Activated CD4-positive, CD25-positive, alpha-beta regulatory T cell (primary cell): ENCODE measurements at regions not wholly inside any gene's neighbourhood (a gene's known extent, or its start where the extent isn't known, plus 50 kb on each side); places are given as distances from the start of the nearest gene placed in this dataset.

ENCODE experiments used
- DNase-seq, 4 experiments: peaks; one replicate each; lab custom pipeline; 2025; lab: John Stamatoyannopoulos, UW

DNA sequence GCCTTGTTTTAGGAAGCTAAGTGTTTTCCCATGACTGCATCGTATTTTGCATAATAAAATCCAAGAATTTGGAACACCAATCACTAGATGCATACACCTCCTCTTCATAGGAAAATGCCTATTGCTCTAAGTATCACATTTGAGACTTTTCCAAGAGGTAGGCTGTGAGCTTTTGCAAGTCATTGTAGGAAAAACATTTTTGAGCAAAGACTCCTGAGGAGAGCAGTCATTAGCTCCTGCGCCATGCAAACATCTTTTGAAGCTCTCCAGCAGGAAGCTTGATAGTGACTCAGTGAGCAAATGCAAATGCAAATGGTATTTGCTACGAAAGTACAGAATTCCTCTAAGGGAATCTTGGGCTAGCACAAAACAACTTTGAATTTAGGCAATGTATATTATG, 750.4 kb downstream of the QKI start:
- DNase-seq, result no peak

DNA sequence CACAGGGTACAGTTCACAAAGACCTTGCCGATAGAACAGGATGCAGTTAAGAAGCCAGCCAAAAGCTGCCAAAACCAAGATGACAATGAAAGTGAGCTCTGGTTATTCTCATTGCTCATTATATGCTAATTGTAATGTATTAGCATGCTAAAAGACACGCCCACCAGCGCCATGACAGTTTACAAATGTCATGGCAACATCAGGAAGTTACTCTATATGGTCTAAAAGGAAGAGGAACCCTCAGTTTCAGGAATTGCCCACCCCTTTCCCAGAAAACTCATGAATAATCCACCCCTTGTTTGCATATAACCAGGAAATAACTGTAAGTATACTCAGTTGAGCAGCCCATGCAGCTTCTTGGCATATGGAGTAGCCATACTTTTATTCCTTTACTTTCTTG, 748.7 kb downstream of the QKI start:
- no peak for DNase-seq

DNA sequence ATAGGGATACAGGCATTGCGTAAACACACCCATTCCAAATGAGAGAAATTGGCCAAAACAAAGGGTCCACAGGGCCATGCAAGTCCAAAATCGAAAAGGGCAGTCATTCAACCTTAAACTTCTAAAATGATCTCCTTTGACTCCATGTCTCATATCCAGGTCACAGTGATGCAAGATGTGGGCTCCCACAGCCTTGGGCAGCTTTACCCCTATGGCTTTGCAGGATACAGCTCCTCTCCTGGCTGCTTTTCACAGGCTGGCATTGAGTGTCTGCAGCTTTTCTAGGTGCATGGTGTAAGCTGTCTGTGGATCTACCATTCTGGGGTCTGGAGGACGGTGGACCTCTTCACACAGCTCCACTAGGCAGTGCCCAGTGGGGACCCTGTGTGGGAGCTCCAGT, 744.5 kb downstream of the QKI start:
- no peak for DNase-seq

DNA sequence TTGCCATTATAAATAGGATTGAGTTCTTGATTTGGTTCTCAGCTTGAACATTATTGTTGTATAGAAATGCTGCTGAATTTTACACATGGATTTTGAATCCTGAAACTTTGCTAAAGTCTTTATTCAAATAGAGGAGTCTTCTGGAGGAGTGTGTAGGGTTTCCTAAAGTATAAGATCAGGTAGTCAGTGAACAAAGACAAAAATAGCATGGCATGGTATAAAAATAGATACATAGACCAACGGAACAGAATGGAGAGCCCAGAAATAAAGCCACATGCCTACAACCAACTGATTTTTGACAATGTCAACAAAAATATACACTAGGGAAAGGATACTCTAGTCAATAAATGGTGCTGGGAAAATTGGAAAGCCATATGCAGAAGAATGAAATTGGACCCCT, 740.1 kb downstream of the QKI start:
- DNase-seq, result no peak

DNA sequence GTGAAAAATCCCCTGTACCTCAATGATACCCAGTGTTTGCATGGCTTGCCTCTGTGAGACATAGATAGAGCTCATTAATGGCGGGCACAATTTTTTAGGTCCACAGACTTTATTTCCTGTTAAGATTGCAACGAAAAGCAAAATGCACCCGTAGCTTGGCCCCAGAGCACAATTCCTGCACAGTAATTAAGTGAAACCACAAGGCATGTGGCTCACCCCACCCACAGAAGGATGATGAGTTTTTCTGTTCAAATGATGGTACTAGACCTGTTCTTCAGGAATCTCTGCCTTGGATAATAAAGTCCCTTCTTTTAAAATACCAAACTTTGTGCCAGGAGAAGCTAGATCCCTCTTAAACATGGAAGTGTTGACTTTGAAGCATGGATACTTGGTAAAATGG, 738.1 kb downstream of the QKI start:
- DNase-seq, result no peak

DNA sequence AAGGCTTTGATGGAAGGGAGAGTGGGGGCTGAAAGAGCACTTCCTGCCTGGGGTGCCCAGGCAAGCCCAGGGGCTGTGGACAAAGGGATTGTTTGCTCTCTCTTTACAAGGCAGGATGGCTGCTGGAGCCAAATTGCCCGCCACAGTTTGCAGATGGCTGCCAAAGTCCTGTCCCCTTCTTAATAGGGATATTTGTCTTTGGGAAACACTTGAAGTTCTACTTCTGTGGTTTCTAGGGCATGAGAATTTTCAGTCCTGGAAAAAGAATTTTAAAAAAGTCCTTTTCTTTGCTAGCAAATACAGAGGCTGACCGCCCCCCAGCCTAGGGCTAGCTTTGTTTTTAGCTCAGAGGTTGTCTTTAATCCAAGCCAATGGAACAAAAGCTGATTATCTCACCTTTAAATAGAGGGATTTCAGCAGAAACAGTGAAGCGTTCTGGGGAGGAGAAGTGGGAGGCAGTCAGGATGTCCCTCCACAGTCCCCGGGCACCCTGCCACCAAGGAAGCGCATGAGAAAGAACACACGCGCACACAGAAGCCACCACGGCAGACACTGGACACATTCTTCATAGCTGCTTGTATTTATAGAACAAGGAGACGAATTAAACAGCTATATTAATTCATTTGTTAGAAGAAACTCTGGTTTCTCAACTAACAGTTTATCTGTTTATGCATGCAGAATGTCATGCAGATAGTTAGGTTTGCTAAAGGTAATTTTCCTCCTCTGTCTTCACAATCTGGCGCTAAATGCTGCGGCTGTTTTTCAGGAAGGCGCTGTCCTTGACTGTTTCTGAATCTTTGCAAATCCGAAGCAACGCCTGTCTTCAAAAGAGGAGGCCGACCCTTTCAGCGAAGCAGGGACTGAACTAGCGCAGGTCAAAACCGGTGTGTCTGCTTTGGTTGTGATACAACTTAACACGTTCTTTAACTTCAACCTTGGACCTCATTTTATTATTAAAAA, 736.9 kb downstream of the QKI start:
- no peak for DNase-seq

DNA sequence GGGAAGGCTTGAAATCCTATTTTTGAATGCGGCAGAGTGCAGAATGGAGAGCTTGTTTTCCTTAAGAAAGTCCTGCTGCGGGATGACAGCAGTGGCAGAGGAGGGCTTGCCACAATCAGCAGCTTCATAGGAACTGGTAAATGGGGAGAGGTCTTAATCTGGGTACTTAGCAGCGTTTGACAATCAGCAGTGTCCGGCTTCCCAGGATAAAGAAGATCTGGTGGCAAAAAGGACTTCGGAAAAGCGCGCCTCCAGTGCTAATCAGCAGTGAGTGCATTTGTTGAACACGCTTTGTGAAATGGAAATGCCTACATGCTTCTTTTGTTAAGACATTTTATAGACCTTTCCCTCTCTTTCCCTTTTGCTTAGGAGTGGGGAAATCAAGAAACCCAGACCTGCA, 735.7 kb downstream of the QKI start:
- no peak for DNase-seq

DNA sequence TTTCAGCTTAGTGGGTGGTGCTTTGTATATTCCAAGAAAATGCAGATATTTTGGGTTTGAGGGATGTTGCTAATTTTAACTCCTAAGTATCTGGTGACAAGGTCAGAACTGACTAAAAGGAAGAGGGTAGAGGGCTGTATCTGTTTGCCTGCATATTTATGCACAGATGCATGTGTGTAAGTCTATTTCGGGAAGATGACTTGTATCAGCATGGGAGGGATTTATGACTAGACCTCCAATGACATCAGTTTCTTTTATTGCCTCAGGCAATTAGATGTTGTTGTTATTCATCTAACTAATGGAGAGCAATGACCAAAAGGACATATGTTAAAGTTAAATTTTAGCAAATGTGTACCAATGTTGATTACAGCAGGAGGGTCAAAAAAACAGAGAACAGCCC, 734.3 kb downstream of the QKI start:
- no peak for DNase-seq

DNA sequence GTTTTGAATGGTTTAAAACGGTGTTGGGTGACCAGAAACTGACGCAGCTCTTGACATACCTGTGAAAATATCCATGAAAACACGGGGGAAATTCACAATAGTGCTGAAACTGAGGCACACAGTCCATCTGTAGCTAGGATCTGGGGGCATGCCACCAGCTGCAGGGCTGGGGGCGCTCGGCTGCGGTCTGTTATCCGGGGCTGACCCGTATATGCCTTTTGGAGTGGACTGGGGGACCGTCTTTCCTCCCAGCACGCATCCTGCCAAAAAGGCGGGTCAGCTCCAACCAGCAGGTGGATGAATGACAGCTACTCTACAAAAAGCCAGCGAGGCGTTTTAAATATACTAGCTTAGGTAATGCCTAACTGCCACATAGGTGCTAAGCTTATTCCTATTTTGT, 729.8 kb downstream of the QKI start:
- DNase-seq, result no peak

DNA sequence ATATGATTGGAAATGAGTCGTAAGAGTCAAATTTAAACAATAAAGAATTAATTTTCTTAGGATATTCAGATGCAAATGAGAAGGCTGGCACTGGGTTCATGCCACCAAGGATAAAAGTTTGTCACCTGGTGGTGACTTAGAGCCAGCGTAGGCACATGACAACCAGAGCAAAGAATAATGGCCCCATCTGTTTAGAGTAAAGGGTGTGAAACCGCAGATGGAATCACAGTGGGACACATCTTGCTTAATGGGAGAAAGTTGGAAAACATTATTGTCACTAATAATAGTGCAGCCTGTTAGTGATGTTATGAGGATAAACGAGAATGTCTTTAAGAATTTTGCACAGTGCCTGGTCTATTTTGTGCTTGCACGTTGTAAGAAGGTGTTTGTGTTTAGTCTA, 727.8 kb downstream of the QKI start:
- no peak for DNase-seq

DNA sequence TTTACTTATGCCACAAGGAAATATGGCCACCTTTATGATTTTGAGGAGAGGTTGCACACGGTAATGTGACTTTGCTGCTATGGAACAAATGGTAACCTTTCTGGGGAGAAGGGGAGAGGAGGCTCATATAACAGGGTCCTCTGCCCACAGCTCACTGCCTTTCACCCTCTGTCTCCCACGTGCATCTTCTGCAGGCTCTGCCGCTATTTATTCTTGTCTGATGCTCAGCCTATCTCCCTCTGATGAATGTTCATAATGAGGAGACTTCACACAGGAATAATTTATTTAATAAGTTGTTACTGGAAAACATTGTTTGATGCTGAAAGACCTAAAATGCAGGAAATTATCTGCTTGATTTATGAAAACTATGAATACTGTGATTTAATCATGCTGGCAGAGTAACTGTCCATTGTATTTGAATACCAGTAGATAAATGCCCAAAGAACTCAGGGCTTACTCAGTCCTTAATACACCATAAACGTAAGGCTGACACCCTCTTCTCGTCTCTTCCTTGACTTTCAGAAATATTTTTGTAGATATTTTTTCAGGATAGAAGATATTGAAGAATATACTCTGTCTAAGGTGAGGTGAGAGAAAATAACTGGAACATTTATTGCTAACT, 721.1 kb downstream of the QKI start:
- DNase-seq, result no peak

DNA sequence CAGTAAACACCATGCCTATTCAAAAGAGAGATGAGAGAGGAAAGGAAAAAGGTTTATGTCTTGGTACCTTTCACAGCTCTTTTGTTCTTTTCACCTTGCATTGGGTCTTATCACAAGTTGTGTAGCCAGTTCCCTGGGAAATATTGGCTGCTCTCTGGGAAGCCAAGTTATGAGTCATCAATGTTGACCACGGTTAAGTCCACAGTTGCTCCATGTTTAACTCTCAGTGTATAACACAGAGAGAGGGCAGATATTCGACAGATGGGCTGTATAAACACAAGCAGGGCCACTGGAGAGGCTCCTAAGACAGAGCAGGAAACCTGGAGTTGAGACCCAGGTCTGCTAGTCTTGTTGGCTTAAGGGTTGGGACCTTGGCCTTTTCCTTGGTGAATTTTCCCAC, 718.6 kb downstream of the QKI start:
- DNase-seq, result no peak

DNA sequence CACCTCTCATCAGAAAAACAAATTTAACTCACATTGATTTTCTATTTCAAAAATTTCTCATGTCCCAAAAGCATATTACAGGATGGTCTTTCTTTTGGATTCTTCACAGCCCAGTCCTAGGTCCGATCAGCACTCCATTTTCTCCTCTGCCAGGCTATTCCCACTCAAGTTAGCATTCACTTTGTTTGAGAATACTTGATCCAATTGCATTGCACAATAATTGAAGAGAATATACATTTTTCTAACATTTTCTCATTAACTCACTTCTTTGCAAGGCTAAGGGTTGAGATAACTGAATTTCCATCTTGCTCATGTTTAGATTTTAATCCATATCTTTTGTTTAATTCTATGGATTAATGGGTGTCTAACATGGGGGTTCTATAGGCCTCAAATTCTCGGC, 716.1 kb downstream of the QKI start:
- no peak for DNase-seq

DNA sequence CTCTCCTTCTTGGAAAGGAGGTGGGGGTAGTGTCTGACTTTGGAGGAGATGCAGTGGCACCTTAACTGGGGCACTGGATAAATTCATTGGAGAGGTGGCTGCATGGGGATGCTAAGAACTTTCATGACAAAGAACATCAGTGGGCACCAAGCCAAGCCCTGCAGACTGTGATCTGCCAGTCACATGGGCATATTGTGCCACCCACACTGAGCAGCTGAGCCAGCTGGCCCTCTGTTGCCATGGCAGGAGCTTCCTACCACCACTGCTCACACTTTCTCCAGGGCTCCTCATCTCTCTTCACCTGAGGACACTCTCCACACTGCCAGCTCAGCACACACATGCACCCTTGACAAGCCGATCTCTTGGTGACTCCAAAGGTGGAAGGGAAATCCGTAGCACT, 715.6 kb downstream of the QKI start:
- DNase-seq, result no peak

DNA sequence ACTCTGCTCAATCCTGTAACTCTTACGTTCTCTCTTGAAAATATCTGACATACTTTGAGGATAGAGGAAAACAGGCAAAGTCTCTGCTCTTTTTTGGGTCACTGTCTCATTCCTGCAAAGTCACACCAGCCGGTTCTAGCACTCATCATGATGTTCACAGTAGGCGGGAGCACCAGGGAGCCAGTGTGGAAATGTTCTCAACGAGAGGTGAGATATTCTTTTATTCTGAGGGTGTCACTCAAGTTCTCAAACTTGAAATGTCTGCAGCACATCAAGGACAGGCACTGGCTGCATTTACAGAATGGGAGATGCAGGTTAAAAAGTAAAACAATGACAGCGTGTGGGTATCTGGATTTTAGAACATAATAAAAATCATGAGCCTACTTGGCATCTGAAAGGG, 714.7 kb downstream of the QKI start:
- DNase-seq, result no peak

DNA sequence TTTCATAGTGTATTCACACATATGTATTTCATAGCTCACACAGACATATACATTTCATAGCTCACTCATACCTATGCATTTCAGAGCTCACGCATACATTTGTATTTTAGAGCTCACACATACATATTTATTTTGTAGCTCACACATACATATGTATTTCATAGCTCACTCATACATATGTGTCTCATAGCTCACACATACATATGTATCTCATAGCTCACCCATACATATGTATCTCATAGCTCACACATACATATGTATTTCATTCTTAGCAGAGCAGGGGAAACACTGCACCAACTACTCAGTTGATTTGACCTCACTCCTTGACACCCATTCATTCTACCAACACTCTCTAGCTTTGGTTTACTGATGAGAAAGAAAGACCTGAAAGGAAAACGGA, 713.6 kb downstream of the QKI start:
- DNase-seq, result no peak

DNA sequence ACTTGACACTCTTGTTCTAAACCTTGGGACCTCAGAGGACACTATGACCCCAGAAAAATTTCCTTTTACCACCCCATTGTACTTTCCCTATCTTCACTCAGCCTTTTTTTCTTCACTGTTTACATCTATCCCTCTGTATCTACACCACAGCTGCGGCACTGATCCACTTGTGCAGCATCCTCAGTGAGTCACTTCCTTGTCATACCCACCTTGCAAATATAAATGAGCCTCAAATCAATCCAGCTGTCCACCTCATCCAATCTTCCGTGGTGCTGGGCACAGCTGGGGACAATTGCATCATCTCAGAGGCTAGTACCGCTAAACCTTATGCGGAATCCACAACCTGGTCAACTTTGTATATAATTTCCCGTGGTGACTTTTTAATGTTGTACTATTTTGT, 710.5 kb downstream of the QKI start:
- DNase-seq, result no peak

DNA sequence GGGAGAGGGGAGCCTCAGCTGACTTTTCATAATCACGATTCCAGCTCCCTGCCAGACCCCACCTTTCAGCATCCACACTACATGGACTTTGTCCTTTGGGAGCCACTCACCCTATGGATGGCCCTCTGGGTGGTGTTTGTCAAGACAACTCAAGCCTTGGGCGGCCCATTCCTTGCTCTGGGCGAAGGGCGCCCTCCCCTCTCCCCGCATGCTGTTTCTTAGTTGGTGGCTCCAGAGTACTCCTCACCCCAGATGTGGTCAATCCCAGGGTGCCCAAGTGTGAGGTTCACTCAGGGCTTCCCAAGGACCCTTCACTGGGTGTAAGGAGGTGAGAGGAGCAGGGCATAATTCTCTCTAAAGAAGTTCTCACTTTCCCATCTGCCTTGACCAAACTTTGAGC, 710.0 kb downstream of the QKI start:
- no peak for DNase-seq

DNA sequence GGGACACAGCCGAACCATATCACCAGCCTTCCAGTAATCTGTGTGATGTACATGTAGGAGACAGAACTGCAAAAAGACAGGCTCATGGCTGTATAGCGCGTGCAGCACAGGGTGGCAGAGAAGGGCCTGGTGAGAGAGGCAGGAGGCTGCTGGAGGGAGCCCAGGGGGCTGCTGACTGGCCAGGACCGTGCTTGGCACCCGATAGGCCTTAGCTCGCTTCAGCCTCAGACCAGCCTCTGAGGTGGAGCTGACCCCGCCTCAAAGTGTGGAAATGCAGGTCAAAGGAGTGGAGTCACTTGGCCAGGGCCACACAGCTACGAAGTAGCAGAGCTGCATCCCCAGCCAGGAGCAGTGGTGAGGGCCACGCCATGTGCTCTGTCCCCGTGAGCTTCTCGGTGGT, 707.6 kb downstream of the QKI start:
- no peak for DNase-seq

DNA sequence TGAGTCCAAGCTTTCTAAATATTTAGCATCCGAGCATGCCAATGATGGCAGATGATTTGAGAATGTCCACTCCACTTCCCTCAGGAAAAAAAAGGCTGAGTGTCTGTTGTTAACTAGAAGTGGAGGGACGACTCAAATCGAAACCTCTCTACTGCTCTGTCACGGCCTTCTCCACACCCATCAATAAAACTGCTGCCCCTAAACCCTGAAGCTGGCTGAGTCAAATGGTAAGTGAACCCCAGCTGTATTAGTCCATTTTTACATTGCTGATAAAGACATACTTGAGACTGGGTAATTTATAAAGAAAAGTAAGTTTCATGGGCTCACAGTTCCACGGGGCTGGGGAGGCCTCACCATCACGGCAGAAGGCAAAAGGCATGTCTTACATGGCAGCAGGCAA, 707.0 kb downstream of the QKI start:
- no peak for DNase-seq

DNA sequence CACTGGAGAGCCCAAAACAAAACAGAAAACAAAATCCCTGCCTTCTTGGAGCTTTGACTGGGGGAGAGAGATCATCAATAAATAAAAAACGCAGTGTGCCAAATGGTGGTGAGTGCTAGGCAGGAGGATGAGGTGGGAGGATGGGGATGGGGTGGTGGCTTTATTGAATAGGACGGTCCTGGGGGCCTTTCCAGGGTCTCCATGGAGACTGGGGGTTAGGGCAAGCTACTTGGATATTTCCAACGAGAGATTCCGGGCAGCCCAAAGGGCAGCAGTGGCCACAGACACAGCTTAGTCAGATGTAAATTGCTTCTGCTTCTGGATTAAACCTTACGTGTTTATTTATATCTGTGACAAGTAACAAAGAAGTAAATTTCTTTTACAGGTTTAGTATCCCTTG, 700.1 kb downstream of the QKI start:
- DNase-seq, result no peak

DNA sequence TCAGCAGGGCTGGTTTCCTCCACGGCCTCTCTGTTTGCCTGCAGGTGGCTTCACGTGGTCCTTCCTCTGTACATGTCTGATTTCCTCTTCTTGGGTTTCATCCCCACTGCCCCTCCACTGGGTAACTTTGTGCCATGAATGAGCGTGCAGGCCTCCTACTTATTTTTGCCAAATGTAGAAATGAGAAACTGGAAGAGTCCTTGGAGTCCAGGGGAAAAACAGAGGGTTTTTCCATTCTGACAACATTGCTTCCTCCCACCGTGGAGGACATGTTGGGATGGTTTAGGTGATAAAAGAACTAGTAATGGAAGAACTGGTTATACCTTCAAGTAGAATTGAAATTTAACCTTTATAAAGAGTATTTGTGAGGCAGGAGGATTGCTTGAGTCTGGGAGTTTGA, 699.5 kb downstream of the QKI start:
- no peak for DNase-seq

DNA sequence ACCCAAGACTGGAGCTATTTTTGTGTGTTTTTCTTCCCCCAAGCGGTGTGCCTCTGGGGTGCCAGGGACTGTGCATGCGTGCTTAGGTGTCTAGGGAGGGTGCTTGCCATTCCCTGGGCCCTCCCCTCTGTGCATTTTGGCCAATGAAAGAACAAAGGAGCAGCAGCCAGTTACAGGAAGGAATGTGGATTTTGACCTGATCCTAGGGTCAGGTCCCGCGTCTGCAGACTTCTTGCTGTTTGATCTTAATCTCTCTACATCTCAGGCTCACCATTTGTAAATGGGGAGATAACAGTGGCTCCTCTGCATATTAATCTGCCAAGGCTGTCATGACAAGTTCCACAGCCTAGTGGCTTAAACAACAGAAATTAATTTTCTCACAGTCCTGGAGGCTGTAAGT, 699.1 kb downstream of the QKI start:
- DNase-seq, result no peak

DNA sequence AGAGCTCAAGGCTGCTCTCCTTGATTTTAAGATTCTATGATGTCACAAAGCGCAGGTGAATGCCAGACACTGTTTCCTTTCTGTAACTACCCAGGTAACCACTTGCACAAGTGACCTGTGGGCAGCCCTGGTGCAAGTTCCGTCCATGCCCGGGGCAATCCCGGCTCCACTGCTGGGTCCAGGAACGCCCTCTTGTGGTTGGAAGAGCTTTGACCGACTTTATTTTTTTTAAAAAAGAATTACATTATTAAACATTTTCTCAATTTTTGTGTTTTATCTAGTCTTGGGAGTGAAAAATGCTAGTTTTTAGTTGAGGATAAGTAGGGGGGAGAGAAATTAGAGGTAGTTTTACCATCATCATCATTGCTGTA, 695.2 kb downstream of the QKI start:
- no peak for DNase-seq
